HG02938 (cell line): ENCODE measurements at regions not wholly inside any gene's neighbourhood (a gene's known extent, or its start where the extent isn't known, plus 50 kb on each side); places are given as distances from the start of the nearest gene placed in this dataset.

Experiments
- ATAC-seq: cut with Tn5 transposase; IDR thresholded peaks from one replicate; pipeline ENCODE4 v1.9.1; 2021; ENCODE audit warnings: mild to moderate bottlenecking, moderate library complexity; ENCODE audit not compliant: unreplicated experiment

- no peak for ATAC-seq
These were observed 50.5 kb upstream of the ZNF438 start for GRCh38 chr10:31081937-31082840.

GRCh38 chr10:31083765-31084184 lies 52.1 kb upstream of the ZNF438 start:
- no peak for ATAC-seq

- ATAC-seq, result no peak
These were observed 55.3 kb upstream of the ZNF438 start for GRCh38 chr10:31087011-31087410.

GRCh38 chr10:31087851-31088250 lies 56.2 kb upstream of the ZNF438 start:
- no peak for ATAC-seq

- ATAC-seq, result peak; percentile 91
These were observed 59.4 kb upstream of the ZNF438 start for GRCh38 chr10:31090894-31091607.

GRCh38 chr10:31095677-31096560 lies 64.3 kb upstream of the ZNF438 start:
- no peak for ATAC-seq

- no peak for ATAC-seq
These were observed 66.4 kb upstream of the ZNF438 start for GRCh38 chr10:31098046-31098445.

GRCh38 chr10:31099094-31099493 lies 67.4 kb upstream of the ZNF438 start:
- no peak for ATAC-seq

- no peak for ATAC-seq
These were observed 68.0 kb upstream of the ZNF438 start for GRCh38 chr10:31099664-31100063.

GRCh38 chr10:31100115-31100601 lies 68.5 kb upstream of the ZNF438 start:
- no peak for ATAC-seq

GRCh38 chr10:31100662-31101061 lies 69.0 kb upstream of the ZNF438 start:
- ATAC-seq, result no peak

GRCh38 chr10:31101123-31101522 lies 69.5 kb upstream of the ZNF438 start:
- peak; percentile 71 for ATAC-seq

- ATAC-seq, result no peak
These were observed 70.8 kb upstream of the ZNF438 start for GRCh38 chr10:31102421-31102820.

GRCh38 chr10:31103112-31103511 lies 71.4 kb upstream of the ZNF438 start:
- ATAC-seq, result no peak

GRCh38 chr10:31112961-31113360 lies 81.3 kb upstream of the ZNF438 start:
- no peak for ATAC-seq

- ATAC-seq, result no peak
These were observed 84.6 kb upstream of the ZNF438 start for GRCh38 chr10:31116226-31116625.

GRCh38 chr10:31118556-31118955 lies 86.9 kb upstream of the ZNF438 start:
- ATAC-seq, result no peak

- no peak for ATAC-seq
These were observed 88.7 kb upstream of the ZNF438 start for GRCh38 chr10:31120392-31120791.

- no peak for ATAC-seq
These were observed 89.5 kb upstream of the ZNF438 start for GRCh38 chr10:31120961-31121685.
